UCSD-AML1 (cell line): ENCODE measurements at regions not wholly inside any gene's neighbourhood (a gene's known extent, or its start where the extent isn't known, plus 50 kb on each side); places are given as distances from the start of the nearest gene placed in this dataset.
A peak's percentile ranks its signal among the peaks of the same experiment; 100 is the strongest.
"Not testable (repeated sequence)": the region's sequence is repeated elsewhere in the genome, so short reads cannot be mapped to it uniquely, and the experiment has no call there.

Experiments
- DNase-seq: peaks from one replicate; lab custom pipeline; 2025; ENCODE audit not compliant: unreplicated experiment; lab: John Stamatoyannopoulos, UW

GRCh38 chr14:22213120-22213519 is 375.9 kb downstream of the DAD1 start:
- DNase-seq, result no peak

- no peak for DNase-seq
Observed at GRCh38 chr14:22210906-22211305, 378.1 kb downstream of the DAD1 start.

- no peak for DNase-seq
Observed at GRCh38 chr14:22210026-22210425, 379.0 kb downstream of the DAD1 start.

- DNase-seq, result no peak
Observed at GRCh38 chr14:22203036-22203435, 386.0 kb downstream of the DAD1 start.

- no peak for DNase-seq
Observed at GRCh38 chr14:22202313-22202712, 386.7 kb downstream of the DAD1 start.

GRCh38 chr14:22200977-22201605 is 387.9 kb downstream of the DAD1 start:
- no peak for DNase-seq

GRCh38 chr14:22200131-22200530 is 388.9 kb downstream of the DAD1 start:
- DNase-seq, result not testable (repeated sequence)

- DNase-seq, result no peak
Observed at GRCh38 chr14:22194664-22195063, 394.4 kb downstream of the DAD1 start.

- DNase-seq, result no peak
Observed at GRCh38 chr14:22190411-22191191, 398.4 kb downstream of the DAD1 start.

- no peak for DNase-seq
Observed at GRCh38 chr14:22189881-22190280, 399.1 kb downstream of the DAD1 start.

- DNase-seq, result no peak
Observed at GRCh38 chr14:22188318-22188717, 400.7 kb downstream of the DAD1 start.

GRCh38 chr14:22185789-22186188 is 403.2 kb downstream of the DAD1 start:
- no peak for DNase-seq

GRCh38 chr14:22185191-22185590 is 403.8 kb downstream of the DAD1 start:
- DNase-seq, result no peak

- DNase-seq, result no peak
Observed at GRCh38 chr14:22184830-22185168, 404.2 kb downstream of the DAD1 start.

- no peak for DNase-seq
Observed at GRCh38 chr14:22184157-22184829, 404.7 kb downstream of the DAD1 start.

- DNase-seq, result no peak
Observed at GRCh38 chr14:22180045-22180444, 409.0 kb downstream of the DAD1 start.

GRCh38 chr14:22179190-22179589 is 409.8 kb downstream of the DAD1 start:
- DNase-seq, result no peak

GRCh38 chr14:22178333-22178839 is 410.6 kb downstream of the DAD1 start:
- no peak for DNase-seq

- DNase-seq, result peak; percentile 11
Observed at GRCh38 chr14:22177870-22178269, 411.2 kb downstream of the DAD1 start.

- no peak for DNase-seq
Observed at GRCh38 chr14:22176957-22177356, 412.1 kb downstream of the DAD1 start.

GRCh38 chr14:22175278-22175558 is 413.8 kb downstream of the DAD1 start:
- DNase-seq, result not testable (repeated sequence)
